Coronary artery (tissue), 2 donors: ENCODE measurements at regions not wholly inside any gene's neighbourhood (a gene's known extent, or its start where the extent isn't known, plus 50 kb on each side); places are given as distances from the start of the nearest gene placed in this dataset.

Source experiments
- DNase-seq: peaks from one replicate; pipeline ENCODE4 v3.0.0-alpha.2; 2017; ENCODE audit warnings: low spot score
- H3K27ac ChIP-seq, 2 donors: fragments of 200-600 bp; sonication (generic); one replicate each; pipeline ENCODE4 v1.5.1; 2016 to 2019
- H3K4me3 ChIP-seq: fragments of 200-600 bp; sonication (generic); 2 replicates; pipeline ENCODE4 v1.5.1; 2016; ENCODE audit warnings: mild to moderate bottlenecking, moderate library complexity
- TF ChIP-seq, protein P1 (sequence below): fragments of 200-600 bp; sonication (generic); IDR thresholded peaks from one replicate; pipeline ENCODE4 v1.5.1; 2019; ENCODE audit warnings: antibody characterized with exemption

DNA sequence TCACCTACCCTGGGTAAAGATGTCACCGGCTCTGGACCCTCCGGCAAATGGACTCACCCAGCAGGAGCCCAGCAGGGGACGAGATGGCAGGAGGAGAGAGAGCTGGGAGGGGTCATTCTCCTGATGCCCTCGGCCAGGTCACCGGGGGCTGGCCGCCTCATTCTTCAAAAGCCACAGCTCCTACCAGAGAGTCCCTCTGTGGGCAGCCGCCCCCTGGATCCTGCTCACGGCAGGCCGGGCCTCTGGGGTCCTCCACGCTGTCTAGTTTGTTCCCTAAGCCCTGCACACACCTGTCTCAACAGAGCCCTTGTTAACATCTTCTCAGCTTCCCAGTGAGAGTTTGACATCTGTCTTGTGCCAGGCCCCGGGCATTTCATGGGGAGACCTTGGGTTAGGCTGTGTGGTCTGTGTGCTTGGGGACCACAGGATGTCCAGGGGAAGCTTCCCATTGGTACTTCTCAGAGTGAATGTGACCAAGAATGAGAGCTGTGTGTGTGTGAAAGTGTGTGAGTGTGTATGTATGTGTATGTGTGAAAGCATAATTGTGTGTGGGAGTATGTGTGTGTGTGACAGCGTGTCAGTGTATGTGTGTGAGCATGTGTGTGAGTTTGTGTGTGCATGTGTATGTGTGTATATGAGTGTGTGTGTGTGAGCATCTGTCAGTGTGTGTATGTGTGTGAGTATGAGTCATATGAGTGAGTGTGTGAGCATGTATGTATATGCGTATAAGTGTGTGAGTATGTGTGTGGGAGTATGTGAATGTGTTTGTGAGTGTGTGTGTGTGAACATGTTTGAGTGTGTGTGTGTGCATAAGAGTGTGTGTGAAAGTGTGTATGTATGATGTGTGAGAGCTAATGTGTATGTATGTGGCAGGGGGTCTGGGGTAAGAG is 65.5 kb upstream of the BCO1 start:
- no peak overlapping the region for H3K4me3 ChIP-seq
- TF ChIP-seq, protein P1, sequence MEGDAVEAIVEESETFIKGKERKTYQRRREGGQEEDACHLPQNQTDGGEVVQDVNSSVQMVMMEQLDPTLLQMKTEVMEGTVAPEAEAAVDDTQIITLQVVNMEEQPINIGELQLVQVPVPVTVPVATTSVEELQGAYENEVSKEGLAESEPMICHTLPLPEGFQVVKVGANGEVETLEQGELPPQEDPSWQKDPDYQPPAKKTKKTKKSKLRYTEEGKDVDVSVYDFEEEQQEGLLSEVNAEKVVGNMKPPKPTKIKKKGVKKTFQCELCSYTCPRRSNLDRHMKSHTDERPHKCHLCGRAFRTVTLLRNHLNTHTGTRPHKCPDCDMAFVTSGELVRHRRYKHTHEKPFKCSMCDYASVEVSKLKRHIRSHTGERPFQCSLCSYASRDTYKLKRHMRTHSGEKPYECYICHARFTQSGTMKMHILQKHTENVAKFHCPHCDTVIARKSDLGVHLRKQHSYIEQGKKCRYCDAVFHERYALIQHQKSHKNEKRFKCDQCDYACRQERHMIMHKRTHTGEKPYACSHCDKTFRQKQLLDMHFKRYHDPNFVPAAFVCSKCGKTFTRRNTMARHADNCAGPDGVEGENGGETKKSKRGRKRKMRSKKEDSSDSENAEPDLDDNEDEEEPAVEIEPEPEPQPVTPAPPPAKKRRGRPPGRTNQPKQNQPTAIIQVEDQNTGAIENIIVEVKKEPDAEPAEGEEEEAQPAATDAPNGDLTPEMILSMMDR = no peak
- DNase-seq = no peak
- no peak overlapping the region for H3K27ac ChIP-seq

DNA sequence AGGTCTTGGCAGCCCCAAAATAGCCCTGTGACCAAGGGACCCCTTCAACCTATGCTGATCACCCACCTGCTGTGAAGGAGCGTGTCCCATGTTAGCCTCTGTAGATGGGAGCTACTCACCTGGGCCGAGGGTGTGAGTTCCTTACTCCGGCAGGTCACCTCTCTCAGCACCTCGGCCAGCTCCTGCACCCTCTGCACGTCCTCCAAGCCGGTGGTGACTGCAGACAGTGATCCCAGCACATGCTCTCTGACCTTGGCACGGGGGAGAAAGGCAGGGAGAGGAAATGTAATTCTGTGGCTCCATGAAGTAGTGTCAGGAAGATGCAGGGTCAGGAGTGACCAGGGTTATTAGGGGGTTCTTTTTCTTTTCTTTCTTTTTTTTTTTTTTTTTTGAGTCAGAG is 67.7 kb upstream of the BCO1 start:
- no peak overlapping the region for H3K4me3 ChIP-seq
- TF ChIP-seq, protein P1 = no peak
- H3K27ac ChIP-seq = no peak overlapping the region
- no peak for DNase-seq

GRCh38 chr16:81168406-81168805 is 70.1 kb upstream of the BCO1 start:
- DNase-seq = no peak
- peak overlapping the region in 1 of 2 donors; percentile 56 for H3K27ac ChIP-seq
- no peak overlapping the region for H3K4me3 ChIP-seq
- TF ChIP-seq, protein P1 = no peak

GRCh38 chr16:81167851-81168250 is 70.6 kb upstream of the BCO1 start:
- H3K4me3 ChIP-seq = no peak overlapping the region
- TF ChIP-seq, protein P1 = no peak
- H3K27ac ChIP-seq = peak overlapping the region in 1 of 2 donors; percentile 56
- no peak for DNase-seq

DNA sequence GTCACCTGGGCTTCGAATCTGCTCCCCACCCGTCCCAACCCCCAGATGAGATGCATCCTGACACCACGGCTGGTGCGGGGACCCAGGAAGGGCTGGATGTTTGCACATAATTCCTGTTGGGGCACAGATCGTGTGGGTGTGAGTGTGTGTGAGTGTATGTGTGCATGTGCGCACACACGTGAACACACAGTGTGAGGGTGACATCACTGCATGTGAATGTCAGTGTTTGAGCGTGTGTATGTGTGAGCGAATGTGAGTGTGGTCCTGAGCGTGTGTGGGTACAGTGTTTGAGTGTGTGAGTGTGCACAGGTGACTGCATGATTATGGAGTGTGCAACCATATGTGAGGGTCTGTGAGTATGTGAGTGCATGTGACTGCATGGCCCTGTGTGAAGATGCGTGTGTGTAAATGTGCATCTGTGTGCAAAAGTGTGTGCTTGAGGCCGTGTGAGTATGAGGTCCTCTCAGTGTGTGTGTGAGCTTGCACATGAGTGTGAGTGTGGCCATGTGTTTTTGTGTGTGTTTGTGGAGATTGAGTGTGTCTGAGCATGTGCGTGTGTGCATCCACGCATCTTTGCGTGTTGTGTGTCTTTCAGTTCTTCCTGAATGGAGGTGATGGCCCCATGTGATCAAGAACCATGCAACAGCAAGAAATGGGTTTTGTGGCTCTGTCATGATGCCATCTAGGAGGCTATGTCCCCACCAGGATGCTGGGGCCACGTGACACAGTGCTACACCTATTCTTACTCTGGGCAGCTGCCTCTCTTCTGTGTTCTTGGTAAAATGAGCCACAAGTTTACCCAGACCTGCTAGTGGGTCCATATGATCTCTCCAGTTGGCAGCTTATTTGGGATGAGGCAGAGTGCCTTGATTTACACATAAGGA is 70.5 kb upstream of the GCSH start:
- Histone ChIP-seq H3K27ac (no peak overlapping the region), H3K4me3 (no peak overlapping the region)
- TF ChIP-seq, protein P1 = no peak
- no peak for DNase-seq

- DNase-seq = no peak
- H3K27ac ChIP-seq = no peak overlapping the region
- TF ChIP-seq, protein P1 = no peak
- no peak overlapping the region for H3K4me3 ChIP-seq
Observed at GRCh38 chr16:81165411-81166097, 69.4 kb upstream of the GCSH start.
